Suprapubic skin (tissue), 4 donors: ENCODE measurements at regions not wholly inside any gene's neighbourhood (a gene's known extent, or its start where the extent isn't known, plus 50 kb on each side); places are given as distances from the start of the nearest gene placed in this dataset.
"Not testable (repeated sequence)": the region's sequence is repeated elsewhere in the genome, so short reads cannot be mapped to it uniquely, and the experiment has no call there.

Source experiments
- DNase-seq, 2 donors: peaks; one replicate each; pipeline ENCODE4 v3.0.0-alpha.2; 2019; ENCODE audit warnings: low spot score in 2 of 2
- H3K27ac ChIP-seq: fragments of 200-600 bp; sonication (generic); one replicate; pipeline ENCODE4 v1.5.1; 2019
- H3K27me3 ChIP-seq: fragments of 200-600 bp; sonication (generic); one replicate; pipeline ENCODE4 v1.5.1; 2019
- H3K36me3 ChIP-seq: fragments of 200-600 bp; sonication (generic); one replicate; pipeline ENCODE4 v1.5.1; 2019
- H3K4me1 ChIP-seq: fragments of 200-600 bp; sonication (generic); one replicate; pipeline ENCODE4 v1.5.1; 2019
- H3K4me3 ChIP-seq: fragments of 200-600 bp; sonication (generic); one replicate; pipeline ENCODE4 v1.5.1; 2019; ENCODE audit warnings: mild to moderate bottlenecking
- H3K9me3 ChIP-seq: fragments of 200-600 bp; sonication (generic); one replicate; pipeline ENCODE4 v1.5.1; 2019
- EP300 ChIP-seq: sonication (generic); formaldehyde crosslinking; IDR thresholded peaks from one replicate; pipeline ENCODE4 v1.6.1; 2017; ENCODE audit warnings: antibody characterized with exemption
- POLR2A ChIP-seq, 2 donors: fragments of 450-650 bp; IDR thresholded peaks; one replicate each; pipeline ENCODE4 v1.6.1; 2017; ENCODE audit warnings: antibody characterized with exemption in 2 of 2, mild to moderate bottlenecking in 2 of 2, moderate library complexity in 2 of 2
- POLR2AphosphoS5 ChIP-seq, 3 donors: sonication (generic); formaldehyde crosslinking; IDR thresholded peaks; one replicate each; pipeline ENCODE4 v1.6.1; 2017; ENCODE audit warnings: antibody characterized with exemption in 3 of 3
- WGBS: methylation state at CpG from one replicate; pipeline ENCODE4 v1.1.5; 2018; 5-methylcytosine and 5-hydroxymethylcytosine counted together
- TF ChIP-seq, protein P1 (sequence below), 2 donors: fragments of 200-600 bp in 1 of 2; fragments of 450-650 bp in 1 of 2; sonication (generic) in 1 of 2; IDR thresholded peaks; one replicate each; pipeline ENCODE4 v1.5.1; 2016 to 2019; ENCODE audit warnings: antibody characterized with exemption in 2 of 2, mild to moderate bottlenecking in 1 of 2, moderate library complexity in 1 of 2

DNA sequence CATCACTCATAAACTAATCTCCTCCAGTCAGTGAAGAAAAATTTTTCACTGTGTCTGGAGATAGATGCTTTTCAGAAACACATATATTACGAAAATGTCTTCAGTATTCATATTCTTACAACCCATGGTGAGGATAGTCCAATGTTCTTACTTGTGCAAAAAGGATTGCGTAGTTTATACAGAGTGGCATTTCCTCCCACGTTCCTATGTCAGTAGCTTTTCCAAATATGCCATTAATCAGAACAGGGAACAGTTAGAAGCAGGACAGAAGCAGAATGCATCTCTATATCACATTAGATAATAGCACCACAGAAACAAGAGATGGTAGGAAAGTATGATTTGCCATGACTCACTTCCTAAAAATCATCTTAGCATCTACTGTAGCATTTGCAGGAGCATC lies 282.9 kb downstream of the SLITRK5 start:
- TF ChIP-seq, protein P1, sequence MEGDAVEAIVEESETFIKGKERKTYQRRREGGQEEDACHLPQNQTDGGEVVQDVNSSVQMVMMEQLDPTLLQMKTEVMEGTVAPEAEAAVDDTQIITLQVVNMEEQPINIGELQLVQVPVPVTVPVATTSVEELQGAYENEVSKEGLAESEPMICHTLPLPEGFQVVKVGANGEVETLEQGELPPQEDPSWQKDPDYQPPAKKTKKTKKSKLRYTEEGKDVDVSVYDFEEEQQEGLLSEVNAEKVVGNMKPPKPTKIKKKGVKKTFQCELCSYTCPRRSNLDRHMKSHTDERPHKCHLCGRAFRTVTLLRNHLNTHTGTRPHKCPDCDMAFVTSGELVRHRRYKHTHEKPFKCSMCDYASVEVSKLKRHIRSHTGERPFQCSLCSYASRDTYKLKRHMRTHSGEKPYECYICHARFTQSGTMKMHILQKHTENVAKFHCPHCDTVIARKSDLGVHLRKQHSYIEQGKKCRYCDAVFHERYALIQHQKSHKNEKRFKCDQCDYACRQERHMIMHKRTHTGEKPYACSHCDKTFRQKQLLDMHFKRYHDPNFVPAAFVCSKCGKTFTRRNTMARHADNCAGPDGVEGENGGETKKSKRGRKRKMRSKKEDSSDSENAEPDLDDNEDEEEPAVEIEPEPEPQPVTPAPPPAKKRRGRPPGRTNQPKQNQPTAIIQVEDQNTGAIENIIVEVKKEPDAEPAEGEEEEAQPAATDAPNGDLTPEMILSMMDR (IDR thresholded peaks at IDR 0.05), result no peak
- no peak for TF ChIP-seq POLR2A (IDR thresholded peaks at IDR 0.05)
- TF ChIP-seq POLR2AphosphoS5 (IDR thresholded peaks at IDR 0.05), result no peak
- TF ChIP-seq EP300, result no peak
- Histone ChIP-seq H3K4me1 (no peaks in the 10 kb centered on the region), H3K36me3 (no peaks in the 10 kb centered on the region), H3K27me3 (no peaks in the 10 kb centered on the region), H3K4me3 (no peak overlapping the region), H3K27ac (no peak overlapping the region), H3K9me3 (no peaks in the 10 kb centered on the region)
- WGBS, result 56% methylated on average over 3 of the region's 3 CpGs
- DNase-seq, result no peak

DNA sequence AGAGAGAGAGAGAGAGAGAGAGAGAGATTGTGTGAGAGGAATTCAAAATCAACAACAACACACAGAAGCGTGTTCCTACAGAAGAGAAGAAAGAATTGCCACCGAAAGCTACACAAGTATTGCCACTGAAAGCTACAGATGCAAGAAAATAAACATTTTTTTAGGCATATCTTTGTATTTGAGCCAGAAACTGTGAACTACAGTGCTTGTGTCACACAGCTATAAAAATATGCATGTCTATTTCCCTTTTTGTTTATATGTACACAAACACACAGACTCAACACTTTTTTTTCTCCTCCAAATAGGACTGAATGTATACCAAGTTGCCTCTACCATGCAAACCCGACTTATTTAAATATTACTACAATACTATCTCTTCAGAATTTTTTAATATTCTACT lies 290.4 kb downstream of the SLITRK5 start:
- no peak for DNase-seq
- WGBS, result 82% methylated on average over 3 of the region's 3 CpGs
- H3K4me1 ChIP-seq, result no peaks in the 10 kb centered on the region
- no peaks in the 10 kb centered on the region for H3K36me3 ChIP-seq
- H3K27me3 ChIP-seq, result no peaks in the 10 kb centered on the region
- H3K27ac ChIP-seq, result no peak overlapping the region
- no peak for TF ChIP-seq POLR2AphosphoS5 (IDR thresholded peaks at IDR 0.05)
- TF ChIP-seq EP300, result no peak
- TF ChIP-seq, protein P1 (IDR thresholded peaks at IDR 0.05), result no peak
- no peak for TF ChIP-seq POLR2A (IDR thresholded peaks at IDR 0.05)
- no peak overlapping the region for H3K4me3 ChIP-seq
- no peaks in the 10 kb centered on the region for H3K9me3 ChIP-seq

DNA sequence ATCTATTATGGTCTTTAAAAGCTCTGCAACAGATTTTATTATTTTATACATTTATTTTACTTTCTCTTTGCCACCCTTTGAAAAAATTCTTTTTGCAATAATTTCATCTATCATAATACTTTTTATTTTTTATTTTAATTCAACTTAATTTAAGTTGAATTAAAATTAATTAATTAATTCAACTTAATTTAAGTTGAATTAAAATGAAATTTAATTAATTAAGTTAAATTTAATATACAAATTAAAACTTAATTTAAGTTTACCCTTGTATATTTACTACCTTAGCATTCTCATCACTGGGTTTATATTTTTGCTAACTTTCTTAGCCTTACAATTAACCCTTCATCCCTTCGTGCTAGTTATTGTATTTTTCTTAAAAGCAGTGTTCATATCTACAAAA lies 301.4 kb downstream of the SLITRK5 start:
- no peaks in the 10 kb centered on the region for H3K36me3 ChIP-seq
- H3K4me3 ChIP-seq, result no peak overlapping the region
- H3K9me3 ChIP-seq, result no peaks in the 10 kb centered on the region
- no peak for TF ChIP-seq POLR2AphosphoS5 (IDR thresholded peaks at IDR 0.05)
- TF ChIP-seq EP300, result no peak
- TF ChIP-seq, protein P1 (IDR thresholded peaks at IDR 0.05), result no peak
- no peak for TF ChIP-seq POLR2A (IDR thresholded peaks at IDR 0.05)
- WGBS, result 68% methylated on average over 1 of the region's 1 CpG
- H3K27ac ChIP-seq, result no peak overlapping the region
- H3K27me3 ChIP-seq, result no peaks in the 10 kb centered on the region
- no peaks in the 10 kb centered on the region for H3K4me1 ChIP-seq
- DNase-seq, result no peak

DNA sequence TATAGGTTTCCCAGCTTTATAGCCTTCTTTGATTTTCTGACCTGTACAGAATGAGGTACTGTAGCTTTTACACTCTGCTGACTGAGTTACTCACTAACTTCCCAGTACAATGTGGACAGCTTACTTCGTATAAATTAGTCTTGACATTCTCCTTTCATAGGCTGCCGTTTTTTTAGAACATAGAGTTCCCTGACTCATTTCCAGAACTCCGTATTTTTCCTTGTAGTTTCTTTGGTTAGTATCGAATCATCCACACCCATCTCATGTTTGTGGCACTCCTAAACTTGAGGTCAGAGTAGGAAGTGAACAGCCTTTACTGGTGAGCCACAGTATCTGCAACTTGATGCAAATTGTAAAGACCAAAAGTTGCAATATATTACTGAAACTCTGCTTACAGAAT lies 303.9 kb downstream of the SLITRK5 start:
- TF ChIP-seq POLR2A (IDR thresholded peaks at IDR 0.05) (no peak), POLR2AphosphoS5 (IDR thresholded peaks at IDR 0.05) (no peak), EP300 (no peak)
- TF ChIP-seq, protein P1 (IDR thresholded peaks at IDR 0.05), result no peak
- Histone ChIP-seq H3K27me3 (no peaks in the 10 kb centered on the region), H3K36me3 (no peaks in the 10 kb centered on the region), H3K4me1 (no peaks in the 10 kb centered on the region), H3K4me3 (no peak overlapping the region), H3K27ac (no peak overlapping the region), H3K9me3 (no peaks in the 10 kb centered on the region)
- WGBS, result 70% methylated on average over 4 of the region's 4 CpGs
- no peak for DNase-seq

DNA sequence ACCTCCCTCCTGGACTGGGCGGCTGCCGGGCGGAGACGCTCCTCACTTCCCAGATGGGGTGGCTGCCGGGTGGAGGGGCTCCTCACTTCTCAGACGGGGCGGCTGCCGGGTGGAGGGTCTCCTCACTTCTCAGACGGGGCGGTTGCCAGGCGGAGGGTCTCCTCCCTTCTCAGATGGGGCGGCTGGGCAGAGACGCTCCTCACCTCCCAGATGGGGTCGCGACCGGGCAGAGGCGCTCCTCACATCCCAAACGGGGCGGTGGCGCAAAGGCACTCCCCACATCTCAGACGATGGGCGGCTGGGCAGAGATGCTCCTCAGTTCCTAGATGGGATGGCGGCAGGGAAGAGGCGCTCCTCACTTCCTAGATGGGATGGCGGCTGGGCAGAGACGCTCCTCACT lies 305.5 kb downstream of the SLITRK5 start:
- H3K4me3 ChIP-seq, H3K36me3 ChIP-seq, H3K27me3 ChIP-seq, H3K27ac ChIP-seq, H3K9me3 ChIP-seq, H3K4me1 ChIP-seq, DNase-seq: not testable (repeated sequence)
- WGBS, result no CpG with 5 or more reads among the region's 26 CpGs

DNA sequence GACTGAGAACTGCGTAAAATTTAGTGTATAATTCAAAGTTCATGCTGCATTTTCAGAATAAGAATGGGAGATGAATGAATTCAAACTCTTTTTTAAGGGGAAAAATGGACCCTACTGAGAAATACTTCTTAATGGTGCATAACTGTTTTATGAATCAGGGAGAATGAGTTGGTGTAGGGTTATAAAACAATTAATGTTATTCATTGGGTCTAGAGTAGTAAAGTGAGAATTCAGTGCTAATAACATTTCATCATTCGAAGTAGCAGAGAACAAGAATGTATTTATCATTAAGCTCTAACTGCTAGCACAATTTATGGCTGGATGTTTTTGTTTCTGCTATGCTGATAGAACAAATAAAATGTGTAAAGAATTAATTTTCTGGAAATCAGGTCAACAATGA lies 310.2 kb downstream of the SLITRK5 start:
- H3K27ac ChIP-seq, result no peak overlapping the region
- H3K9me3 ChIP-seq, result no peaks in the 10 kb centered on the region
- no peaks in the 10 kb centered on the region for H3K36me3 ChIP-seq
- no peaks in the 10 kb centered on the region for H3K27me3 ChIP-seq
- WGBS, result 74% methylated on average over 2 of the region's 2 CpGs
- TF ChIP-seq, protein P1 (IDR thresholded peaks at IDR 0.05), result no peak
- no peak for TF ChIP-seq POLR2A (IDR thresholded peaks at IDR 0.05)
- TF ChIP-seq EP300, result no peak
- no peak for TF ChIP-seq POLR2AphosphoS5 (IDR thresholded peaks at IDR 0.05)
- H3K4me1 ChIP-seq, result no peaks in the 10 kb centered on the region
- H3K4me3 ChIP-seq, result no peak overlapping the region
- DNase-seq, result no peak
